Lung microvascular endothelial cell (primary cell): ENCODE measurements at regions not wholly inside any gene's neighbourhood (a gene's known extent, or its start where the extent isn't known, plus 50 kb on each side); places are given as distances from the start of the nearest gene placed in this dataset.
"Not testable (repeated sequence)": the region's sequence is repeated elsewhere in the genome, so short reads cannot be mapped to it uniquely, and the experiment has no call there.

Experiments
- DNase-seq, 2 donors: peaks; one replicate each; pipeline versions ENCODE4 v3.0.0 to v3.0.0-alpha.2; 2010; ENCODE audit warnings: low read depth in 2 of 2

- no peak for DNase-seq
These were observed 1211.8 kb upstream of the SLC39A10 start for GRCh38 chr2:194445226-194445625.

GRCh38 chr2:194443926-194444325 is 1213.1 kb upstream of the SLC39A10 start:
- DNase-seq = no peak

GRCh38 chr2:194424683-194425209 is 1232.3 kb upstream of the SLC39A10 start:
- no peak for DNase-seq

- no peak for DNase-seq
These were observed 1245.8 kb upstream of the SLC39A10 start for GRCh38 chr2:194411221-194411620.

DNA sequence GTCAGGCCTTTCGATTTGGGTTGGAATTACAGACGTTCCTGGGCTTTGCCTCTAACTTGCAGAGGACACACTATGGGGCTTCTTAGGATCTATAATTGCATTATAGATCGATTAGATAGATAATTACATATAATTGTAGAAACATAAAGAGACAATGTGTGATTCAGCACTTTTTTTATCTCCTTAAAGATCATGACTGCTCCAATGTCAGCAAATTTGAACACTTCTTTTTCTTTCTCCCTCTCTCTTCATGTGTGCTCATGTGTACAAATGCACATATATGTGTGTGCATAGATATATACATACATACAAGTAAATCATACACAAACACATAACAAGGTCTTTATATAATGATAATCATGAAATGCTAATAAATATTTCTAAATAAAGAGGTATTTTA is 1261.2 kb upstream of the SLC39A10 start:
- DNase-seq = no peak

DNA sequence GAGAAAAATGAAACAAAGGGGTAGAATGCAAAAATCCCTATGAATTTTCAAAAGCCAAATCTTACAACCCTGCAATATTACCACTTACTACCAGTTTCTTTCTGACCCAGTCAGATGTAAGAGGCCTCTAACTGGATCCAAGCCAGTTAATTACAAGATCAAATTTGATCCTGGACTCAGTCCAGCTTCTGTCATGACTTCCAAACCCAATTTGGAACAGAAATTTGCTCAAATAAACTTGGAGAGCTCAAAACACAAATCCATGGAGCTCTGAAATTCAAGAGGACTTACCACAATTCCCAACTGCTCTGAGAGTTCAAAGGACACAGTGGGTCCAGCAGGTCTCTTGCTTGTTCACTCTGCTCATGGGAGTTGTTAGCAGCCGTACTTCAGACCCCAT is 1271.7 kb upstream of the SLC39A10 start:
- no peak for DNase-seq

- no peak for DNase-seq
These were observed 1273.6 kb upstream of the SLC39A10 start for GRCh38 chr2:194383401-194383800.

DNA sequence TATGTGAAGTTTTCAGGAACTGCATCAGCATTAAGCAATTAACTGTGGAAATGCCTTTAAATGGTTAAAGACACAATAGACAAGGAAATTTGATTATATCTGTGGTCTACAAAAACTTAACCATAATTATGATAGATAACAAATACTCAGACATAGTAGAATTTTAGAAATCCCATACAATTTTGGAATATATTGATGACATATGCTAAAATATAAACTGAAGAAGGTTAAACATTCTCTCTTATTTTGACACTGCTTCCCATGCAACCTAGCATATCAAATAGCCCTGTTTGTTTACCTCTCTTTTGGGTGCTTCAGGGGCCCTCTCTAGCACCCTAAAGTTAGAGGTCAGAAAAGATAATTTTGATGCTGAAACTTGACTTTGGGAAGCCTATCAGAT is 1274.8 kb upstream of the SLC39A10 start:
- no peak for DNase-seq

DNA sequence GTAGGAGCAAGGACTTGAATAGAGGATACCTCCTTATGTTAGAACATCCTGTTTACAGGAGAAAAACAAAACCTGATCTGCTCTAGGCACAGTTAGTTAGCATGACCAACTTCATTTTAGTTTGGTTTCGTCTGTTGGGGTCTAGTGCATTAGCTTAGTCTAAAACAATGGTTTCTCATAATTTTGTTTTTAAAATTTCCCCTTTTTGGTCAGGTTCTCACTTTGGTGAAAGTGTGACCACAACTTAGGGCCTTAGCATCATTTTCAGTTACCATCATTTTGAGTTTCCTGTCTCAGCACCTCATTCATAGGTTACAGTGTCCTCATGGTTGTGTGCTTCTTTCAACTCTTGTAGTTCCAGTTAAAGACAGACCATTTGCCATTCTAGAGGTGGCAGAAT is 1277.0 kb upstream of the SLC39A10 start:
- no peak for DNase-seq

DNA sequence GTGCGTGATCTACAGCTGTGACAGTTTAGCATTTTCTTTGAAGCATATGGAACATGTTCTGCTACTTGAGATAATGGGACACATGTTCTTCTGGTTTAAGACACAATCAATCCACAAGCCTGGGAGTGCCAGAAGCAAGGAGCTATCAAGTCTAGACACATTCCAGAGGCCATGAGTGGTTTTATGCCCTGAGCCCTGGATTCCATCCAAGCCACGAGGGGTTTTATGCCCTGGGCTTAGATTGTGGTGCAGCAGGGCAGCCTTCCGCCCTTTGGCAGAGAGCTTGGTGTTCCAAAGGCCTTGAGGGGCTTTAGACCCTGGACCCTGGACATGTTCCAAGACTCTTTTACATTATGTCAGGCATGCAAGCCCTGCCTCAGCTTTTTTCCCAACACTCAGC is 1289.6 kb upstream of the SLC39A10 start:
- not testable (repeated sequence) for DNase-seq

DNA sequence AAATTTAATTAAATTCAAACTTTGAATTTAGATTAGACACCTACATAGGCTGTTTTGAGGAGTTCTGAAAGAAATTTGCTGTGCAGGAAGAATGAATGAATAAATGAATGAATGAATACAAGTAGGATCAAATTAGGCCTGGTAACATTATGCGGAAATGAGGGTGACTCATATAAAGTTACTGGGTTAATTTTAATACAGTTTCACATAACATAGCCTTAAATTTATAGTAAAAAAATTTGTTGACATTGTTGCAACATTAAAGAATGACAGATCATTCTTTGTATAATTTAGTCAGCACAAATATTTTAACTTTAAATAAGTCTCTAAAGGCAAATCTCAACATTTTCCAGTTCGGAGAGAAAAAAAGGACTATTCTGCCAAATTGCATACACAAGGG is 1293.1 kb upstream of the SLC39A10 start:
- DNase-seq = no peak

DNA sequence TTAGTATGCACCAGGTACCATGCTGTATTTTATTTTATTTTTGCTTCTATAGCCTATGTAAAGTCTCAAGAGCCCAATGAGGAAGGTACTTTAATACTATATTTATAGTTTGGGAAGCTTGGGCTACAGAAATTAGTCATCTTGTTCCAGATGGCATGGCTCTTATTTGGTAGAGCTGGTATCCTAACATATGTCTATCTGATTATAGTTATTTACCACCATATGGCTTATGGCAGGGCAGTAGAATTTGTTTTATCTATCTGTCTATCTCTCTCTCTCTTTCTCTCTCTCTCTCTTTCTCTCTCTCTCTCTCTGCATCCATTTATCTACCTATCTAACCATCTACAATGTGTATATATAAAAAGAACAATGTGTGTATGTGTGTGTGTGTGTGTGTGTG is 1293.7 kb upstream of the SLC39A10 start:
- DNase-seq = no peak

GRCh38 chr2:194352505-194352904 is 1304.5 kb upstream of the SLC39A10 start:
- no peak for DNase-seq

GRCh38 chr2:194346193-194346592 is 1310.8 kb upstream of the SLC39A10 start:
- no peak for DNase-seq

- no peak for DNase-seq
These were observed 1311.7 kb upstream of the SLC39A10 start for GRCh38 chr2:194345347-194345746.

GRCh38 chr2:194343167-194343566 is 1313.9 kb upstream of the SLC39A10 start:
- DNase-seq = no peak

GRCh38 chr2:194332799-194333490 is 1324.1 kb upstream of the SLC39A10 start:
- no peak for DNase-seq

DNA sequence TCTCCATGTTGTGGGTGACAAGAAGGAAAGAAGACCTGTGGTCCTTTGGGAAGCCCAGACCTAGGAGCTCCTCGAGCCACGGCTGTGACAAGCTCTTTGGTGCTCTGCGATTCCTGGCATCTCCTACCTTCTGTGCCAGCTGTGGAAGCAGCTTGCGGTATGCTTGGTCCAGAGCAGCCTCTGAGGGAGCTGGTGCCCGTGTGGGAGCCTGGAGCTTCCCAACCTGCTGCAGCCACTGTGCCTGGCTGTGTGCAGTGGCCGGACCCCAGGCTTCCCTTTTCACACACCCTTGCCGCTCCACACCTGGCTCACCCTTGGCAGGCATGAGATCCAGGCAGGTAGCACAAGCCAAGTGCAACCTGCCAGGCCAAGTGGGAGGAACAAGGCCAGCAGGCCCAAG is 1328.6 kb upstream of the SLC39A10 start:
- no peak for DNase-seq

DNA sequence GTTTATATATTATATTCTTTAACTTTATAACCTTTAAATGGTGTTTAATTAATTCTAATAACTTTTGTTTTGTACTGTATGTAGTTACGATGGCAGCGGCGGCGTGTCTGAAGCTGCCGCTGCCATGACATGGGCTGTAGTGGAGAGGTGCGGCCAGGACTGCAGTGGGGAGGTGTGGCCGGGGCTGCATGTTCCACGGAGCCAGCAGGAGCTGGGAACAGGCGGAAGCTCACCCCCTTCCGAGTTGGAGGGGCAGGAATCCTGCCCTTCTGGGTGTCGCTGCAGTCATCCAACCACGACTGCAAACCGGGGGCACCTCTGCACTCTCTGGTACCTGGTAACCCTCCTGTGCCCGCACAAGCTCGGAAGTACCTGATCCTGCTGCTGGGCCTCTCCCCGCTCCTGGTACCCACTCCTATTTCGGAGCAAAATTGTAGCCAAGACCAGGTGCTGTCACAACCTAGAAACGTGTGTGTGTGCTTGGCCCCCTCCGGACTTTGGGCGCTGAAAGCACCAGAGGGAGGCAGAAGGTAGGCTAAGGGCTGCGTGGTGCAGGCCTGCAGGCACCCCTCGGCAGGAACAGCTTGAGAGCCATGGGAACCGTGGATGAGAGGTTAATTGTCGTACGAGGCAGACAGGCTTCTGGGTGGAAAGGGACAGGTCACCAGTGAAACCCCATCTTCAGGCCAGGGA is 1329.7 kb upstream of the SLC39A10 start:
- DNase-seq = no peak

GRCh38 chr2:194323740-194324139 is 1333.3 kb upstream of the SLC39A10 start:
- DNase-seq = no peak

DNA sequence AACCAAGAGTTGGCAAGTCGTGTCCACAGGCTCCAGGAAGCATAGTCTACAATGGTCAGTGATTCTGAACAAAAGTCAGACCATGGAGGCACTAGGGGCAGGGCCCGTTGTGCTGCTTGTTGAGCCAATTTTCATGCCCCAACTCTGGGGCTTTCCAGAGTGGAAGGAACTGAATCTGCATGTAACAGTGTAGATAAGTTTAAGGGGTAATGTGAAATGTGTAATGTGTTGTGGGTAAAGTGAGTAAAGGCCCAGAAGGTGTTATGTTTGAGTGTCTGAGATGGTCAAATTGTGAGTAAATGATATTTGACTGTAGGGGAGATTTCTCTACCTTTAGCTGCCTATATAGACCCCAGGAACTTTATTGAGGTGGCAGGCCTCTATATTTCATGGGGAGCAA is 1336.5 kb upstream of the SLC39A10 start:
- no peak for DNase-seq

GRCh38 chr2:194319222-194319992 is 1337.6 kb upstream of the SLC39A10 start:
- no peak for DNase-seq
